ENCODE measurements at regions not wholly inside any gene's neighbourhood (a gene's known extent, or its start where the extent isn't known, plus 50 kb on each side); places are given as distances from the start of the nearest gene placed in this dataset.
"Not testable (repeated sequence)": the region's sequence is repeated elsewhere in the genome, so short reads cannot be mapped to it uniquely, and the experiment has no call there.

DNA sequence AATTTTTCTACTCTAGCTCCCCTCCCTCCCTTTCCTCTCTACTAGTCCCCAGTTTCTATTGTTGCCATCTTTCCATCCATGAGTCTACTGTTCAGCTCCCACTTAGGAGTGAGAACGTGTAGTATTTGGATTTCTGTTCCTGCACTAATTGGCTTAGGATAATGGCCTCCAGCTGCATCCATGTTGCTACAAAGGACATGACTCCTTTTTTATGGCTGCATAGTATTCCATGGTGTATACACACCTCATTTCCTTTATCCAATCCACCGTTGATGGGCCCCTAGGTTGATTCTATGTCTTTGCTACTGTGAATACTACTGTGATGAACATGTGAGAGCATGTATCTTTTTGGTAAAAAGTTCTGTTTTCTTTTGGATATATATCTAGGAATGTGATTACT, 138.9 kb upstream of the MSX2 start:
- H3K9ac ChIP-seq (ENCODE audit: low read depth, low read length), result no peak overlapping the region
- WGBS, result 100% methylated on average over 2 of the region's 2 CpGs
- no peaks in the 10 kb centered on the region for H3K36me3 ChIP-seq (ENCODE audit: insufficient read depth, low read length)
- H3K4me3 ChIP-seq (ENCODE audit: low read length), result no peak overlapping the region
- 0 out of 2 replicates have a peak, but pooled peaks cover 8% of the 10 kb centered on the region for H3K9me3 ChIP-seq (ENCODE audit: insufficient read depth, low read depth, low read length)
- H3K4me1 ChIP-seq (ENCODE audit: insufficient read depth, low read length), result no peaks in the 10 kb centered on the region; the same call in 1 of the 2 replicates
- H3K27me3 ChIP-seq (ENCODE audit: insufficient read depth, low read length), result no peaks in the 10 kb centered on the region
- H3K27ac ChIP-seq (ENCODE audit: low read depth, low read length), result no peak overlapping the region

DNA sequence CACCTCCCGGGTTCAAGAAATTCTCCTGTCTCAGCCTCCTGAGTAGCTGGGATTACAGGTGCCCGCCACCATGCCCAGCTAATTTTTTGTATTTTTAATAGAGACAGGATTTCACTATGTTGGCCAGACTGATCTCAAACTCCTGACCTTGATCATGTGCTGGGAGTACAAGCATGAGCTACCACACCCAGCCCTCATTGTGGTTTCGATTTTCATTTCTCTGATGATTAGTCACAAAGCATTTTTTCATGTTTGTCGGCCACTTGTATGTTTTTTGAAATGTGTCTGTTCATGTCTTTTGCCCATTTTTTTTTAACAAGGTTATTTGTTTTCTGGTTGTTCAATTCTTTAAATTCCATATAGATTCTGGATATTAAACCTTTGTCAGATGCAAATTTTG, 138.2 kb upstream of the MSX2 start:
- H3K4me3 ChIP-seq (ENCODE audit: low read length); H3K27ac ChIP-seq (ENCODE audit: low read depth, low read length); H3K36me3 ChIP-seq (ENCODE audit: insufficient read depth, low read length); H3K9me3 ChIP-seq (ENCODE audit: insufficient read depth, low read depth, low read length); H3K4me1 ChIP-seq (ENCODE audit: insufficient read depth, low read length); H3K27me3 ChIP-seq (ENCODE audit: insufficient read depth, low read length); H3K9ac ChIP-seq (ENCODE audit: low read depth, low read length): not testable (repeated sequence)
- 91% methylated on average over 4 of the region's 4 CpGs for WGBS

DNA sequence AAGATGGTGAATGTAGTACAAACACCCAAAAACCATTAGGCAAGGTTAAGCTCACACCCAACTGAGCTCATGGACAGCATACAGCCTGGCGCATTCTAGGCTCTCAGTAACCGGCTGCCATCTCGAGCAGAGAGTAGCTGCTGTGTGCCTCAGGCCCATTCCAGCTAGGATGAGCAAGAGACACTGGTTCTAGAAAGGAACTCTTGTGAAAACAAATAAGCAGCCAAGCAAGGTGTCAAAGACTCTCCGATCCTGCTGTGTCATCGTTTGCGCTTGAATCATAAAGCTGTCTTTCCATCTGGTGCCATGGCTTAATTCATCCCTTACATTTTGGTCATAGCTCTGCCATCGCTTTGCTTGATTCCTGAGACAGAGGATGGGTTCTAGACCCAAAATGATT, 135.4 kb upstream of the MSX2 start:
- H3K4me3 ChIP-seq (ENCODE audit: low read length), result no peak overlapping the region
- no peaks in the 10 kb centered on the region for H3K27me3 ChIP-seq (ENCODE audit: insufficient read depth, low read length)
- H3K27ac ChIP-seq (ENCODE audit: low read depth, low read length), result no peak overlapping the region
- peaks cover 8% of the 10 kb centered on the region; the same call in 1 of the 2 replicates for H3K9me3 ChIP-seq (ENCODE audit: insufficient read depth, low read depth, low read length)
- no peaks in the 10 kb centered on the region for H3K36me3 ChIP-seq (ENCODE audit: insufficient read depth, low read length)
- no peak overlapping the region for H3K9ac ChIP-seq (ENCODE audit: low read depth, low read length)
- no peaks in the 10 kb centered on the region for H3K4me1 ChIP-seq (ENCODE audit: insufficient read depth, low read length)
- 95% methylated on average over 7 of the region's 7 CpGs for WGBS

DNA sequence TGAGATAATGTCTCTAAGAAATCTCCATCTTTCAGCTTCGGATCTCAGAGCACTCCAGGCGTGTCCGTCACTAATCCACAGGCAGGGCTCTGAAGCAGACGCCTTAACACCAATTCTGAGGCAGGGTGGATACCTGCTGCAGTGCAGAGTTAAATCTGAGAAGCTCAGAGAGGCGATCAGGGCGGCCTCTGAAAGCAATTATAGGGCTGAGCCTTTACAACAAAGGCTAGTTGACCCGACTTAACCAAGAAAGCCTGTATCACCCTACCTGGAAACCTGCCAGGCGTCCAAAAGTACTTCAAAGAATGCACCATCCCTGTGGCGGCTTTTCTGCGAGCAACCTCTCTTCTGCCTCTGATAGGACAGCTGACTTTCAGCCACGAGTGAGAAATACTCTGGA, 134.8 kb upstream of the MSX2 start:
- peaks cover 8% of the 10 kb centered on the region; the same call in 1 of the 2 replicates for H3K9me3 ChIP-seq (ENCODE audit: insufficient read depth, low read depth, low read length)
- no peaks in the 10 kb centered on the region for H3K27me3 ChIP-seq (ENCODE audit: insufficient read depth, low read length)
- WGBS, result 88% methylated on average over 11 of the region's 11 CpGs
- no peaks in the 10 kb centered on the region for H3K36me3 ChIP-seq (ENCODE audit: insufficient read depth, low read length)
- H3K27ac ChIP-seq (ENCODE audit: low read depth, low read length), result no peak overlapping the region
- no peak overlapping the region for H3K9ac ChIP-seq (ENCODE audit: low read depth, low read length)
- H3K4me3 ChIP-seq (ENCODE audit: low read length), result no peak overlapping the region
- H3K4me1 ChIP-seq (ENCODE audit: insufficient read depth, low read length), result no peaks in the 10 kb centered on the region

DNA sequence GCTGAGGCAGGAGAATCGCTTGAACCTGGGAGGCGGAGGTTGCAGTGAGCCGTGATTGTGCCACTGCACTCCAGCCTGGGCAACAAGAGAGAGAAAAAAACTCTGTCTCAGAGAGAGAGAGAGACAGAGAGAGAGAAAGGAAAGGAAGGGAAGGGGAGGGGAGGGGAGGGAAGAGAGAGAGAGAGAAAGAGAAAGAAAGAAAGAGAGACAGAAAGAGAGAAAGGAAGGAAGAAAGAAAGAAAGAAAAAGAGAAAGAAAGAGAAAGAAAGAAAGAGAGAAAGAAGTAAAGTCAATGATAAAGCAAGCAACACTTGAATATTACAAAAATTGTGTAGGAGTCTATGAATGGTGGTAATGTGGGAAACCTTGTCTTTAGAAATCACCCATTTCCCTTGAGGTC, 133.6 kb upstream of the MSX2 start:
- Histone ChIP-seq H3K4me1 (ENCODE audit: insufficient read depth, low read length) (no peaks in the 10 kb centered on the region), H3K4me3 (ENCODE audit: low read length) (no peak overlapping the region)
- 79% methylated on average over 3 of the region's 3 CpGs for WGBS

DNA sequence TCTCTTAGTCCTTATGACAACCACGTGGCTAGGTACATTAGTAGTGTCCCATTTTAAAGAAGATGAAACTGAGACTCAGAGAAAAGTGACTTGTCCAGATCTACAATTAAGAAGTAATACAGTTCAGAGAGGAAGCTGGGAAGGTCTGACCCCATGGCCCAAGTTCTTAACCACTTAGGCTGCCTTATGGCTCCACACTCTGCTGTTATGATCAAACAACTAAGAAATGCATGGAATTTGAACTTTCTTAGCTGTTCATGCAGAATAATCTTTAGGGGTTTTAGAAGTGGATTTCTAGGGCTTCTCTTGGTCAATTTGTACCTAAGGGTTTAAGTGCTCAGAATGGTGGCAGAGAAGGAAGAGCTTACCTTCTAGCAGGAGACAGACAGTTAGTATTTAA, 128.0 kb upstream of the MSX2 start:
- Histone ChIP-seq H3K4me1 (ENCODE audit: insufficient read depth, low read length) (peaks cover 13% of the 10 kb centered on the region), H3K9me3 (ENCODE audit: insufficient read depth, low read depth, low read length) (no peaks in the 10 kb centered on the region; the same call in 1 of the 2 replicates), H3K27ac (ENCODE audit: low read depth, low read length) (no peak overlapping the region), H3K27me3 (ENCODE audit: insufficient read depth, low read length) (no peaks in the 10 kb centered on the region), H3K36me3 (ENCODE audit: insufficient read depth, low read length) (no peaks in the 10 kb centered on the region), H3K9ac (ENCODE audit: low read depth, low read length) (no peak overlapping the region), H3K4me3 (ENCODE audit: low read length) (no peak overlapping the region)
- 87% methylated on average over 1 of the region's 1 CpG for WGBS

More for the DNA sequence above, 133.6 kb upstream of the MSX2 start:
- Histone ChIP-seq H3K9me3 (ENCODE audit: insufficient read depth, low read depth, low read length) (peaks cover 4% of the 10 kb centered on the region; the same call in 1 of the 2 replicates), H3K9ac (ENCODE audit: low read depth, low read length) (no peak overlapping the region), H3K27me3 (ENCODE audit: insufficient read depth, low read length) (no peaks in the 10 kb centered on the region), H3K27ac (ENCODE audit: low read depth, low read length) (no peak overlapping the region), H3K36me3 (ENCODE audit: insufficient read depth, low read length) (no peaks in the 10 kb centered on the region)

DNA sequence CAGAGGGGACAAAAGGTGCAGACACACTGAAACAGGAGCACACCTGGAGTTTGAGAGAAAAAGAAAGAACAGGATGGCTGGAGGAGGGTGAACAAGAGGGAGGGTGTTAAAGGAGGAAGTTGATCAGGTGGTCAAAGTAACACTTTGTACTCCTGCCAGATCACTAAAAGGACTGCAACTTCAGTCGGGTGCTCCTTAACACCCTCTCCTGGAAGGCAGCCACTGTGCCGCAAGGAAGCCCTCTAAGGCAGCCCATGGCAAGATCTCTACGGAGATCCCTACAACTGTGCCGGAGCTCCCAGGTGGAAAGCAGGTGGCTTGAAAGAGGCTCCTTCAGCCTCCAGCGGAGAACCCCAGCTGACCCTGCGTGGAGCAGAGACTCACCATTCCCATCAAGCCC, 124.4 kb upstream of the MSX2 start:
- 38% methylated on average over 6 of the region's 6 CpGs for WGBS
- Histone ChIP-seq H3K4me1 (ENCODE audit: insufficient read depth, low read length) (peaks cover 20% of the 10 kb centered on the region), H3K9me3 (ENCODE audit: insufficient read depth, low read depth, low read length) (peaks cover 6% of the 10 kb centered on the region; the same call in 1 of the 2 replicates), H3K27ac (ENCODE audit: low read depth, low read length) (no peak overlapping the region), H3K27me3 (ENCODE audit: insufficient read depth, low read length) (no peaks in the 10 kb centered on the region), H3K36me3 (ENCODE audit: insufficient read depth, low read length) (no peaks in the 10 kb centered on the region), H3K9ac (ENCODE audit: low read depth, low read length) (no peak overlapping the region), H3K4me3 (ENCODE audit: low read length) (no peak overlapping the region)

DNA sequence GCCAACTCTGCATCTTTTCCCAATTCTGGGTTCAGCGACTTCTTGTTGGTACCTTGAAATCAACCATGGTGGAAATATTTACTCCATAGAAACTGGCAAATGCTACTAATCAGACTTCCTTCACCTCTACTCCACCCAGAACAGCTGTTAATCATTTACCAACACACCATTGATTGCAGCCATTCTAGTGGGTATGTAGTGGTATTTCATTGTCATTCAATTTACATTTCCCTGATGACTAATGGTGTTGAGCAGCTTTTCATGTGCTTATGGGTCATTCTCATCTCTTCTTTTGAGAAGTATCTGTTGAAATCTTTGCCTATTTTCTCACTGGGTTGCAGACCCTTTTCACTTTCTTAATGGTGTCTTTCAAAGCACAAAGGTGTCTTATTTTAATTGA, 122.4 kb upstream of the MSX2 start:
- no peak overlapping the region for H3K4me3 ChIP-seq (ENCODE audit: low read length)
- WGBS, result 76% methylated on average over 1 of the region's 1 CpG

DNA sequence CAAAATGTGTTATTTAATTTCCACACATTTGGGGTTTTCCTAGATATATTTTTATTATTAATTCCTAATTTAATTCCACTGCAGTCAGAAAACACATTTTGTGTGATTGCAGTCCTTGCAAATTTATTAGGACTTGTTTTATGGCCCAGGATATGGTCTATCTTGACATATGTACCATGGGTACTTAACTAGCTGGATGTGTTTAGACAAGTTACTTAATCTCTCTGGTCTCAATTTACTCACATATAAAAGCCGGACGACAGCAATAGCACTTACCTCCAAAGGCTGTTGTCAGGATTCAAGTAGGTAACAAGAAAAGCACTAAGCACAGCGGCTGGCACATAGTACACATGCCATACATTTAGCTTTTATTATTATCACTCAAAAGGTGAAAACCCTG, 118.2 kb upstream of the MSX2 start:
- H3K36me3 ChIP-seq (ENCODE audit: insufficient read depth, low read length), result no peaks in the 10 kb centered on the region
- H3K27me3 ChIP-seq (ENCODE audit: insufficient read depth, low read length), result no peaks in the 10 kb centered on the region
- H3K9me3 ChIP-seq (ENCODE audit: insufficient read depth, low read depth, low read length), result peaks cover 6% of the 10 kb centered on the region; the same call in 1 of the 2 replicates
- peaks cover 8% of the 10 kb centered on the region for H3K4me1 ChIP-seq (ENCODE audit: insufficient read depth, low read length)
- H3K4me3 ChIP-seq (ENCODE audit: low read length), result no peak overlapping the region
- whole genome bisulfite sequencing, result 96% methylated on average over 3 of the region's 3 CpGs
- H3K9ac ChIP-seq (ENCODE audit: low read depth, low read length), result no peak overlapping the region
- no peak overlapping the region for H3K27ac ChIP-seq (ENCODE audit: low read depth, low read length)

More for the DNA sequence above, 122.4 kb upstream of the MSX2 start:
- H3K36me3 ChIP-seq (ENCODE audit: insufficient read depth, low read length), result no peaks in the 10 kb centered on the region
- no peak overlapping the region for H3K27ac ChIP-seq (ENCODE audit: low read depth, low read length)
- peaks cover 6% of the 10 kb centered on the region; the same call in 1 of the 2 replicates for H3K9me3 ChIP-seq (ENCODE audit: insufficient read depth, low read depth, low read length)
- peaks cover 20% of the 10 kb centered on the region for H3K4me1 ChIP-seq (ENCODE audit: insufficient read depth, low read length)
- H3K9ac ChIP-seq (ENCODE audit: low read depth, low read length), result no peak overlapping the region
- H3K27me3 ChIP-seq (ENCODE audit: insufficient read depth, low read length), result no peaks in the 10 kb centered on the region

DNA sequence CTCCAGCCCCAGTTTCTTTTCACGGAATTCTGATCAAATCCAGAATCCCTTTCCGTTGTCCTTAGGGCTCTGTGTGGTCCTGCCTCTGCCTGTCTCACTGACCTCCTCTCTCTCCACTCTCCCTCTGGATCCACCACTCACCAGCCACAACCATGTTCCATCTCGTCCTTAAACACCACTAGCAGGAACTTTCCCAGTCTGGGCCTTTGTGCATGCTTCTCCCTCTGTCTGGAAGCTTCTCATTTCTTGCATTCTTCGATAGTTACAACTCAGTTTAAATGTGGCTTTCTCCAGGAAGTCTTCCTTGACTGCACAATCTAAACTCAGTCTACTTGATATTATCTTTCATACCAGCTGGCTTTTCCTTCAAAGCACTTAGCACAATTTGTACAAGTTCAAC, 117.7 kb upstream of the MSX2 start:
- Histone ChIP-seq H3K27me3 (ENCODE audit: insufficient read depth, low read length) (no peaks in the 10 kb centered on the region), H3K27ac (ENCODE audit: low read depth, low read length) (no peak overlapping the region), H3K4me1 (ENCODE audit: insufficient read depth, low read length) (peaks cover 5% of the 10 kb centered on the region), H3K4me3 (ENCODE audit: low read length) (no peak overlapping the region), H3K9ac (ENCODE audit: low read depth, low read length) (no peak overlapping the region), H3K36me3 (ENCODE audit: insufficient read depth, low read length) (no peaks in the 10 kb centered on the region), H3K9me3 (ENCODE audit: insufficient read depth, low read depth, low read length) (peaks cover 6% of the 10 kb centered on the region; the same call in 1 of the 2 replicates)
- WGBS, result 71% methylated on average over 4 of the region's 4 CpGs

DNA sequence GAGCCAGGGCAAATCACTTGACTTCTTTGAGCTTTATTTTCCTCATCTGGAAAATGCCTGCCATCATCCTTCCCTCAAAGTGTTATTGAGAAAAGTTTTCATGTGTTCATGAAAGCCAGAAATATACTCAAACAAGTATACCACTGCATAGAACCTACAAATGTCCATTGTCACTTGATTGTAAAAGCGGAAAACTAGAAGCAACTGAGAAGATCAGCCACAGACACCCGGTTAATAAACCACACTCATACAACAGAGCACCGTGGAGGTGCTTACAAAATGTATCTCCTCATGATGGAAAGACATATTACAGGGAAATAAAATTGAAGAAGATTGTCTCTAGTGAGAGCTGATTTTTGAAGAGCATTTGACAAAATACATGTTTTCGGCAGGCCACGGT, 117.2 kb upstream of the MSX2 start:
- H3K27ac ChIP-seq (ENCODE audit: low read depth, low read length), result no peak overlapping the region
- no peak overlapping the region for H3K4me3 ChIP-seq (ENCODE audit: low read length)
- H3K4me1 ChIP-seq (ENCODE audit: insufficient read depth, low read length), result no peaks in the 10 kb centered on the region
- 94% methylated on average over 4 of the region's 5 CpGs for WGBS
- peaks cover 6% of the 10 kb centered on the region; the same call in 1 of the 2 replicates for H3K9me3 ChIP-seq (ENCODE audit: insufficient read depth, low read depth, low read length)
- no peaks in the 10 kb centered on the region for H3K36me3 ChIP-seq (ENCODE audit: insufficient read depth, low read length)
- H3K27me3 ChIP-seq (ENCODE audit: insufficient read depth, low read length), result no peaks in the 10 kb centered on the region
- no peak overlapping the region for H3K9ac ChIP-seq (ENCODE audit: low read depth, low read length)

DNA sequence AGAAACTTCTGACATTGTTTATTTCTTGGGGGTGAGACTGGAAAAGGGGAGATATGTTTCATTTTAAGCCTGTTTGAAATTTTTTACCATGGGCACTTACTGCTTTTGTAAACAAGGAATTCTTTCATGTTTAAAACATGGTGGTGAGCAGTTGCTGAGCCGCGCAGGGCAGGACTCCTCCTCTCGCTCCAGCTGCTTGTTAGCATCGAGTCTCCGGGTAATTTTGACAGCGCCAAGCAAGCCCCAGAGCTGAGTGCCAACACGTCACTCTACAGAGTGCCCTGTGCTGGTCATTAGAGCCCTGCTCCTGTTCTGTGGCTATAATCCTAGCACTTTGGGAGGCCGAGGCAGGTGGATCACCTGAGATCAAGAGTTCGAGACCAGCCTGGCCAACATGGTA, 116.5 kb upstream of the MSX2 start:
- Histone ChIP-seq H3K27me3 (ENCODE audit: insufficient read depth, low read length) (no peaks in the 10 kb centered on the region), H3K9ac (ENCODE audit: low read depth, low read length) (no peak overlapping the region), H3K9me3 (ENCODE audit: insufficient read depth, low read depth, low read length) (peaks cover 2% of the 10 kb centered on the region; the same call in 1 of the 2 replicates), H3K4me3 (ENCODE audit: low read length) (no peak overlapping the region), H3K36me3 (ENCODE audit: insufficient read depth, low read length) (no peaks in the 10 kb centered on the region), H3K27ac (ENCODE audit: low read depth, low read length) (no peak overlapping the region), H3K4me1 (ENCODE audit: insufficient read depth, low read length) (no peaks in the 10 kb centered on the region)
- WGBS, result 95% methylated on average over 9 of the region's 9 CpGs

Data from HUES64 (cell line).